ENCODE measurements at regions not wholly inside any gene's neighbourhood (a gene's known extent, or its start where the extent isn't known, plus 50 kb on each side); places are given as distances from the start of the nearest gene placed in this dataset.
A peak's percentile ranks its signal among the peaks of the same experiment; 100 is the strongest.

DNA sequence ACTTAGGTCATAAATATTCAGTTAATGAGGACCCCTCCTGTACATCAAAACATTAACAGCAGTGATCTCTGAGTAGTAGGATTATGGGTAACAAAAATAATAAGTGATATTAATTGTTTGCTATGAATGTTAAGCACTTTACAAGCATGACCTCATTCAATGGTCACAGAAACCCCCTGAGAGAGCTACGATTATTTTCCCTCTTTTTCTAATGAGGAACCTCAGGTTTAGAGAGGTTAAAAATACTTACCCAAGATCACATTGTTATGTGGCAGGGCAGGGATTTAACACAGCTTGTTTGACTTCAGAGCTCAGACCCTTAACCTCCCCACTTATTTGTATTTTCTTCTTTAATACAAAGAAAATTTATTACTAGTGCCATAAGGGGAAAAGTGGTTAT is 228.2 kb downstream of the TBL1XR1 start:
- DNase-seq (ENCODE audit: missing footprints) (no peak), ATAC-seq (no peak)
- intact Hi-C loops (cut with DNase I) = no loop called here

DNA sequence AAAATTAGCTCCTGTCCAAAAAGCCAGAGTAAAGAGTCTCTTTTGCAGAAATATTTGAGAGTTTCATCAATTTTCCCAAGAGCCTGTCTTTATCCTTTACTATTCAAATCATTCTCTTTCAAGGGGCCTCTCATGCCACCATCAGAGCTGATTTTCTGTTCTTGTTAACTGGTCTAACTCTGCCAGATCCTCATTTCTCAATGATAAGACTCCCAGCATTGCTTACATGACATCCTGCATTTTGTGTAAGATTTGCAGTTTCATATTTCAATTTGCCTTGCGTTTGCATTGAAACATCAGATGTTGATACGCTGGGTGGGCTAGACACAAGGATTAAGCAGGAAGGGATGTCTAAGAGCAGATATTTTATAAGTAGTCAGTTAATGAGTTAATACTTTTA is 228.7 kb downstream of the TBL1XR1 start:
- DNase-seq (ENCODE audit: missing footprints) (no peak), ATAC-seq (no peak)
- intact Hi-C loops (cut with DNase I) = no loop called here

- no peak for DNase-seq (ENCODE audit: missing footprints)
- intact Hi-C loops (cut with DNase I) = no loop called here
- ATAC-seq = no peak
These were observed 229.8 kb downstream of the TBL1XR1 start for GRCh38 chr3:176967522-176967921.

DNA sequence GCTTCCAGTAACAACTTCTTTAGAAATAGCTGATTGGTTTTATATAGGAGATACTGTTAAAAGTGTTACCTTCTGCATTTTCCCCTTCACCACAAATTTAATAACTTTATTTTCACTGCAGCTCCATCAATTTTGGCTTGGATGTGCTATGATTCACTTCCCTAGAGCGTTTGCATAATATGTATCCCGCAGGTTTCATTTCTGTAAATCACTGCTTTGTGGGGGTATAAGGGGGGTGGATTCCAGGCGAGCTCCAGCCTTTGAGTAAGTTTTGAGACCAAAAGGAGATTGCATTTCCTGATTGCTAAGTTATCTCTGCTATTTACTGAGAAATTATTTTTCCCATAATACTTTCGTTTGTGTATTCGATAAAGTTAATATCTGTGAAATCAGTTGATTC is 232.6 kb downstream of the TBL1XR1 start:
- DNase-seq (ENCODE audit: missing footprints) = no peak
- intact Hi-C loops (cut with DNase I) = no loop called here
- ATAC-seq = no peak

- DNase-seq (ENCODE audit: missing footprints) (no peak), ATAC-seq (no peak)
- intact Hi-C loops (cut with DNase I) = no loop called here
These were observed 235.4 kb downstream of the TBL1XR1 start for GRCh38 chr3:176961916-176962315.

GRCh38 chr3:176959867-176960266 is 237.4 kb downstream of the TBL1XR1 start:
- no peak for ATAC-seq
- no peak for DNase-seq (ENCODE audit: missing footprints)
- intact Hi-C loops (cut with DNase I) = loop anchor here (10.0 kb wide), 1 partner anchor 235 kb away; the partner anchor contains the start of gene TBL1XR1

- ATAC-seq (no peak), DNase-seq (ENCODE audit: missing footprints) (no peak)
- intact Hi-C loops (cut with DNase I) = loop anchor here (10.0 kb wide), 1 partner anchor 236 kb away; the partner anchor contains the start of gene TBL1XR1
These were observed 238.7 kb downstream of the TBL1XR1 start for GRCh38 chr3:176958560-176958959.

DNA sequence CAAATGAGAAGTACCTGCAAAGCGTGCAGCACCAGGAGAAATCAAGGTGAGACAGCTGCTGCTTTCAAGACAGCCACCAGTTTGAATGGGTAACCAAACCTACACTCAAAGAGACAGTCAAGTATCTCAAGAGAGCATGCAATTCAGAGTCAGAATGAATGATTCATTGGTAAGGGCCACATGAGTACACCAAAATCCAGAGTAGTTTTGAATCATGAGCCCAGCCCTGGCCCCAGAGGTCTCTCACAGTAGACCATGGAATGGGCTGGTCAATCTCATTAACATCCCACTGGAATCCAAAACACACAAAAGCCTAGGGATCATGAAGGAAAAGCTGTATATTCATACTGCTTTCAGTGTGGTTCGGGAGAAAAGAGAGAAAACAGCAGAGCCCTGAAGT is 242.8 kb downstream of the TBL1XR1 start:
- intact Hi-C loops (cut with DNase I) = loop anchor here (10.0 kb wide), 1 partner anchor 240 kb away; the partner anchor contains the start of gene TBL1XR1
- DNase-seq (ENCODE audit: missing footprints) (no peak), ATAC-seq (no peak)

GRCh38 chr3:176953106-176954060 is 243.9 kb downstream of the TBL1XR1 start:
- ATAC-seq (peak; percentile 95), DNase-seq (ENCODE audit: missing footprints) (peak; percentile 78)
- intact Hi-C loops (cut with DNase I) = loop anchor here (10.0 kb wide), 1 partner anchor 241 kb away; the partner anchor contains the start of gene TBL1XR1

DNA sequence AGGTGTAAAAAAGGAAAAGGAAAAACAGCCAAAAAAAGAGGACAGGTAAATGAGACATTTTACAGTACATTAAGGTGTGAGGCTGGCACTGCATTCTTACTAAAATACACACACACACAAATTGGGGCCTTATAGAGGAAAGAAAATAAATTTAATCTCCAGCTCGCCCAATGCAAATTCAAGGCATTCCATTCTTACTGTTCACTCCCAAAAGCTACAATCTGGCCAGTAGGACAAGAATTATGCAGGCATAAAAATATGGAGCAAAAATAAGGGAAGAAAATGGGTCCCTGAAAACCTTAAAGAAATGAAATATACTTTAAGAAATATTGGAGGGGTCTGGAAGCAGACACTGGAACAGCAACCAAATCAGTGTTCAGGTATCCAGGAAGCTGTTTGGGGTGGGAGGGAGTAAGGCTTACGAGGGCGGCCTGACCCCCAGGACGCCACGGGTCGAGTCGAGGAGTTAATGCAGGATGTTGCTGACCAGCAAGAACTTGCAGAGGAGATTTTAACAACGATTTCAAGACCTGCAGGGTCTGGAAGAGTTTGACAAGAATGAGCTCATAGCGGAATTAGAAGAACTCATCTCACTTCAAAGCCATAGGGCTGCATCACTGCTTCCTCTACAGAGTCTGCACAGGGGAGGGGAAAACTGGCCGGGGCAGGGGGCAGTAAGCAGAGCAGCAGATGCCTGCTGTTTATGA is 245.5 kb downstream of the TBL1XR1 start:
- DNase-seq (ENCODE audit: missing footprints) (no peak), ATAC-seq (no peak)
- intact Hi-C loops (cut with DNase I) = loop anchor here (10.0 kb wide), 1 partner anchor 243 kb away; the partner anchor contains the start of gene TBL1XR1

- intact Hi-C loops (cut with DNase I) = loop anchor here (10.0 kb wide), 1 partner anchor 244 kb away; the partner anchor contains the start of gene TBL1XR1
- no peak for DNase-seq (ENCODE audit: missing footprints)
- ATAC-seq = peak; percentile 75
These were observed 246.1 kb downstream of the TBL1XR1 start for GRCh38 chr3:176951144-176951543.

DNA sequence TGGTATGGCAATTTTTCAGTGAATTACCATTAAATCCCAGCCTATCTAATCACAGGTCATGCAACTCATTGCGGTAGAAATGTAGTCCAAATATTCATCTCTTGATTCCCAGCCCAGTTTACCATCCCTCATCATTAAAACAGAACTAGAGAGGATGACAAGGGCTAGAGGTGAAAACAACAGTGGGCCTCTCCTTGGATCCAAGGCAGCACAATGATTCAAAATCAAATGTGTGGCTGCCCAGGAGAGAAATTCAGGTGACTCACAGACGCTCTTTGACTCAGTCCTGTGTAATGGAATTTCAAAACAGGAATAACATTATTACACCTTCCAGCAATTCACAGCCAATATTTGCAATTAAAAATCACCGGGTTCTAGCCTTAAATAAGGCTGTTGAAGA is 246.5 kb downstream of the TBL1XR1 start:
- intact Hi-C loops (cut with DNase I) = loop anchor here (10.0 kb wide), 1 partner anchor 244 kb away; the partner anchor contains the start of gene TBL1XR1
- ATAC-seq = no peak

GRCh38 chr3:176948151-176948550 is 249.1 kb downstream of the TBL1XR1 start:
- DNase-seq (ENCODE audit: missing footprints) (no peak), ATAC-seq (no peak)
- intact Hi-C loops (cut with DNase I) = no loop called here

More for the DNA sequence above, 246.5 kb downstream of the TBL1XR1 start:
- no peak for DNase-seq (ENCODE audit: missing footprints)

GRCh38 chr3:176946202-176946601 is 251.1 kb downstream of the TBL1XR1 start:
- intact Hi-C loops (cut with DNase I) = no loop called here

GRCh38 chr3:176942305-176942704 is 255.0 kb downstream of the TBL1XR1 start:
- ATAC-seq = no peak
- DNase-seq (ENCODE audit: missing footprints) = no peak
- intact Hi-C loops (cut with DNase I) = no loop called here

More at GRCh38 chr3:176946202-176946601, 251.1 kb downstream of the TBL1XR1 start:
- no peak for DNase-seq (ENCODE audit: missing footprints)
- no peak for ATAC-seq

DNA sequence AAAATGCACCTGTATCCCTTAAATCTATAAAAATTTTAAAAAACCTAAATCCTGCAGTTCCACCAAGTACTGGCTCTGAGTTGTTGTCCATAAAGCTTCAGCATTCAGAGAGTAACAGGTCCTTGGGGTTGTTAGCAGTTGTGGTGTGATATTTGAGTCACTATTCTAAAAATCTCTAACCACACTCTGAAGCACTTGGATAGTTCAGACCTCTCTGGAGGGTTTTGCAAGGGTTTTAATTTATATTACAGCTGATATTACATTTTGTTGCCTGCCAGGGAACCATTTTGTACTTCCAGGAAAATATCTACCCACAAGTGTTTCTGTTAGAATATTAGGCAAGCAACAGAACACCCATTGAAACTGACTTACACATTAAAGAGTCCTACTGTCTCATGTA is 255.6 kb downstream of the TBL1XR1 start:
- ATAC-seq (no peak), DNase-seq (ENCODE audit: missing footprints) (no peak)
- intact Hi-C loops (cut with DNase I) = no loop called here

GRCh38 chr3:176939022-176939817 is 258.1 kb downstream of the TBL1XR1 start:
- no peak for DNase-seq (ENCODE audit: missing footprints)
- intact Hi-C loops (cut with DNase I) = loop anchor here (1.0 to 2.0 kb wide), 2 partner anchors 67 to 424 kb away; no protein-coding TSS in a partner anchor

GRCh38 chr3:176937994-176938393 is 259.3 kb downstream of the TBL1XR1 start:
- ATAC-seq = no peak
- DNase-seq (ENCODE audit: missing footprints) = no peak
- intact Hi-C loops (cut with DNase I) = loop anchor here (2.0 kb wide), 1 partner anchor 423 kb away; no protein-coding TSS in a partner anchor

More at GRCh38 chr3:176939022-176939817, 258.1 kb downstream of the TBL1XR1 start:
- peak; percentile 78 for ATAC-seq
